A673 (cell line): ENCODE measurements at regions not wholly inside any gene's neighbourhood (a gene's known extent, or its start where the extent isn't known, plus 50 kb on each side); places are given as distances from the start of the nearest gene placed in this dataset.

Source experiments
- CTCF ChIP-seq: fragments of 300-800, 200-600 bp; sonication (generic); conservative IDR thresholded peaks from 2 replicates; pipeline ENCODE4 v1.5.1; 2017; ENCODE audit warnings: low read depth, mild to moderate bottlenecking, antibody characterized with exemption, low read length, moderate library complexity, mixed read lengths
- EZH2 ChIP-seq: fragments of 200-600 bp; sonication (generic); IDR thresholded peaks from 2 replicates; pipeline ENCODE4 v1.6.1; 2017; ENCODE audit warnings: borderline replicate concordance, low read depth, mild to moderate bottlenecking, mixed read lengths, antibody characterized with exemption, low read length; ENCODE audit not compliant: poor library complexity, severe bottlenecking

- TF ChIP-seq CTCF = no peak
- TF ChIP-seq EZH2 = no peak
These were observed 462.5 kb upstream of the SOX5 start for GRCh38 chr12:24411948-24412347.
